Thyroid gland (tissue), 4 donors: ENCODE measurements at regions not wholly inside any gene's neighbourhood (a gene's known extent, or its start where the extent isn't known, plus 50 kb on each side); places are given as distances from the start of the nearest gene placed in this dataset.

ENCODE experiments used
- DNase-seq, 2 donors: peaks; one replicate each; pipeline ENCODE4 v3.0.0-alpha.2; 2019
- H3K27ac ChIP-seq, 3 donors: fragments of 200-600 bp; sonication (generic); 1 replicate in 2 of 3; 2 replicates in 1 of 3; pipeline ENCODE4 v1.5.1; 2016 to 2019; ENCODE audit warnings: mild to moderate bottlenecking in 1 of 3, moderate library complexity in 1 of 3
- H3K27me3 ChIP-seq: fragments of 200-600 bp; sonication (generic); one replicate; pipeline ENCODE4 v1.5.1; 2019
- H3K36me3 ChIP-seq, 2 donors: fragments of 200-600 bp; sonication (generic); one replicate each; pipeline ENCODE4 v1.5.1; 2016 to 2019
- H3K4me1 ChIP-seq, 2 donors: fragments of 200-600 bp; sonication (generic); one replicate each; pipeline ENCODE4 v1.5.1; 2017 to 2019
- H3K4me3 ChIP-seq, 3 donors: fragments of 200-600 bp; sonication (generic); replicated peaks in 1 of 3; 1 replicate in 2 of 3; 2 replicates in 1 of 3; pipeline ENCODE4 v1.5.1; 2016; ENCODE audit warnings: mild to moderate bottlenecking in 1 of 3
- H3K9me3 ChIP-seq: fragments of 200-600 bp; sonication (generic); one replicate; pipeline ENCODE4 v1.5.1; 2017
- POLR2A ChIP-seq, 2 donors: fragments of 450-650 bp; IDR thresholded peaks; one replicate each; pipeline ENCODE4 v1.6.1; 2017; ENCODE audit warnings: antibody characterized with exemption in 2 of 2, mild to moderate bottlenecking in 2 of 2, moderate library complexity in 1 of 2
- WGBS, 2 donors: methylation state at CpG; one replicate each; pipeline ENCODE4 v1.1.5; 2017; 5-methylcytosine and 5-hydroxymethylcytosine counted together
- intact Hi-C: fragments of 100-400 bp; cut with DNase I; formaldehyde crosslinking; loops from one replicate; pipeline ENCODE4 v1.15.1; 2023
- TF ChIP-seq, protein P1 (sequence below), 6 experiments: fragments of 200-600 bp in 3 of 6; fragments of 450-650 bp in 3 of 6; sonication (generic) in 3 of 6; IDR thresholded peaks; one replicate each; pipeline ENCODE4 v1.5.1; 2016 to 2019; ENCODE audit warnings: antibody characterized with exemption in 6 of 6, mild to moderate bottlenecking in 2 of 6, inconsistent platforms in 1 of 6, moderate library complexity in 1 of 6

DNA sequence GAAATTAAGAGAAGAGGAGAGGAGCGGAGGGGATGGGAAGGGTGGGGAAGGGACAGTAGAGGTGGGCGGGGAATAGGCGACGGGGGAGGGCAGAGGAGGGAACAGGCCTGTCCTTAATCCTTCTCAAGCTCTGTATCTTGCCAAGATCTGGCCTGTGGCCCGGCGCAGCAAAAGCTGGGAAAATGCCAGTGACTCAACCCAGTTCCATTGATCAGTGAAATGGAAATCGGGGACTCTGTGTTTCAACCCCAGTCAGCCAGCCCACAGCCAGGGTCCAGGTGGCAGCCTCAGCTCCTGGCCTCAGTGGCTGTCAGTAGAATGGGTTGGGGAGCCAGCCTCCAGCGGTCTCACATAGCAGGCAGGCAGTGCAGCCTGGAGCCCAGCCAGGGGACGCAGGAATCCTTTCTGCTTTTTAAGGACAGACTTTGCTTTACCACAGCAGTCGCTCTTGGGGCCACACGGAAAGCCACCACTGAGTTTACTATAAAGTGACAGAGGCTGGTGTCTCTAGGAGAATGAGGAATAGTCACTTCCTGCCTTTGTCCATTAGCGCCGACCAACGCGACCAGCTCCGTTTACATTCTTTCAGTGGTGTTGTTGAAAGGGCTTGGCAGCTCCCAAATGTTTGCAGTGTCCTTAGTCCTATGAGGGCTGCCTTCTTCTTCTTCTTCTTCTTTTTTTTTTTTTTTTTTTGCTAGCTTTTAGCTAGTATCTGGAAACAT lies 128.0 kb downstream of the RIN2 start:
- no peaks in the 10 kb centered on the region for H3K36me3 ChIP-seq
- no peak overlapping the region for H3K4me3 ChIP-seq
- 15 to 23% methylated on average over 15 to 16 of the region's 16 CpGs for WGBS, 2 donors
- H3K4me1 ChIP-seq = peaks cover 58 to 62% of the 10 kb centered on the region in 2 donors
- H3K9me3 ChIP-seq = no peaks in the 10 kb centered on the region
- intact Hi-C loops = loop anchor here (10.0 kb wide), 1 partner anchor 109 kb away; no protein-coding TSS in a partner anchor
- H3K27ac ChIP-seq = peak overlapping the region; percentile 59 to 88 (median 87)
- H3K27me3 ChIP-seq = no peaks in the 10 kb centered on the region
- DNase-seq = peak; percentile 83 to 84
- TF ChIP-seq, protein P1, sequence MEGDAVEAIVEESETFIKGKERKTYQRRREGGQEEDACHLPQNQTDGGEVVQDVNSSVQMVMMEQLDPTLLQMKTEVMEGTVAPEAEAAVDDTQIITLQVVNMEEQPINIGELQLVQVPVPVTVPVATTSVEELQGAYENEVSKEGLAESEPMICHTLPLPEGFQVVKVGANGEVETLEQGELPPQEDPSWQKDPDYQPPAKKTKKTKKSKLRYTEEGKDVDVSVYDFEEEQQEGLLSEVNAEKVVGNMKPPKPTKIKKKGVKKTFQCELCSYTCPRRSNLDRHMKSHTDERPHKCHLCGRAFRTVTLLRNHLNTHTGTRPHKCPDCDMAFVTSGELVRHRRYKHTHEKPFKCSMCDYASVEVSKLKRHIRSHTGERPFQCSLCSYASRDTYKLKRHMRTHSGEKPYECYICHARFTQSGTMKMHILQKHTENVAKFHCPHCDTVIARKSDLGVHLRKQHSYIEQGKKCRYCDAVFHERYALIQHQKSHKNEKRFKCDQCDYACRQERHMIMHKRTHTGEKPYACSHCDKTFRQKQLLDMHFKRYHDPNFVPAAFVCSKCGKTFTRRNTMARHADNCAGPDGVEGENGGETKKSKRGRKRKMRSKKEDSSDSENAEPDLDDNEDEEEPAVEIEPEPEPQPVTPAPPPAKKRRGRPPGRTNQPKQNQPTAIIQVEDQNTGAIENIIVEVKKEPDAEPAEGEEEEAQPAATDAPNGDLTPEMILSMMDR (IDR thresholded peaks at IDR 0.05) = peak in 1 of 6 experiments; percentile 8
- no peak for TF ChIP-seq POLR2A (IDR thresholded peaks at IDR 0.05)

DNA sequence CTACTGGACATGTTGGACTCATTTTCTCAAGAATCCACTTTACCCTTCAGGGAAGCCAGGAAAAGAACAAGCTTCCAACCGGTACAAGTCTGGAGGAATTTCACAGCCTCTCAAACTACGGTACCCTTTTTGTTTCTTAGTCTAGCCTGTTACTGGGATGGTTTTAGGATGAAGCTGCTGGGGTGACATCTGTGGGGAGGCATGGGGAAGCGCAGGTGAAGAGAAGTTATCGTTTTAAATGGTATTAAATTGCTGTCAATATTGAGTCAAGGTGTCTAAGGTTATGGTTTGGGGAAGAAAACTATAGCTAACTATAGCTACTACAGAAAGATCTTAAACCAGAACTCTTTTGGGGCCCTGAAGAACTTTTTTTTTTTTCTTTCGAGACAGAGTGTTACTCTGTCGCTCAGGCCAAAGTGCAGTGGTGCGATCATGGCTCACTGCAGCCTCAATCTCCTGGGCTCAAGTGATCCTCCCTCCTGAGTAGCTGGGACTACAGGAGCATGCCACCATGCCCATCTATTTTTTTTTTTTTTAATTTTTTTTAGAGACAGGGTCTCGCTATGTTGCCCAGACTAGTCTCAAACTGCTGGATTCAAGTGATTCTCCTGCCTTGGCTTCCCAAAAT lies 128.7 kb downstream of the RIN2 start:
- peak; percentile 41 to 58 for DNase-seq
- peaks cover 61 to 62% of the 10 kb centered on the region in 2 donors for H3K4me1 ChIP-seq
- no peak for TF ChIP-seq POLR2A (IDR thresholded peaks at IDR 0.05)
- TF ChIP-seq, protein P1 (IDR thresholded peaks at IDR 0.05) = no peak
- H3K27me3 ChIP-seq = no peaks in the 10 kb centered on the region
- intact Hi-C loops = loop anchor here (10.0 kb wide), 1 partner anchor 108 kb away; no protein-coding TSS in a partner anchor
- H3K4me3 ChIP-seq = no peak overlapping the region
- H3K36me3 ChIP-seq = no peaks in the 10 kb centered on the region
- WGBS, 2 donors = 52 to 56% methylated on average over 8 of the region's 8 CpGs
- no peaks in the 10 kb centered on the region for H3K9me3 ChIP-seq
- peak overlapping the region; percentile 59 to 88 (median 87) for H3K27ac ChIP-seq

DNA sequence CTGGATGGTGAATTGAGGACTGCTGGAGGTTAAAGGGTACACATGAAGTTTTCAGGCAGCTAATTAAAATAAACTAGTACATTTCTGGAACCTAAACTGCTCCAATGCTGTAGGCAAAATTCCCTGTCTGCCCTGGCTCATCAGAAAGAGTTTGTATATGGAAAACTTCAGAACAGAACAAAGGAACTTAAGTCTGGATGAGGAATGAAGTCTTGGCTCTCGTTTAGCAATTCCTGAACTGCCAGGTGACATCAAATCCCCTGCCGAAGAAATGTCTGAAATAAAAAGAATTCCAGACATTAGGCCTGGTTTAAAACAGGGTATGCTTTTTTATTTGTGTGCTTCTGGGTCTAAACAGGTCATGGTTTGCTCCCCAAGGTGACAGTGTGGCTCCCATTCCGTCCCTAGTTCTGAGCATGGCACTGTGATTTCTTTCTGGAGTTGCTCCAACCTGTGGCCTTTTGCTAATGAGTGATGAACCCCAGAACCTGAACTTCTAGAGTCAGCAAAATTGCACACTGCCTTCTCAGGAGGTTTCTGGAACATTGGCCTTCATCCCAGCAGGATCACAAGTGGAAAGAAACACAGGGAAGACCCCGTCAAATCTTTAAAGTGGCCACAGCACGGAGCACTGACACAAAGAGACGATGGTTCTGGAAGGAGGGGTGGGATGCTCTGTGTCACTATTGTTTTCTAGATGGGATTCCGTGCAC lies 129.4 kb upstream of the NAA20 start:
- Histone ChIP-seq H3K36me3 (no peaks in the 10 kb centered on the region), H3K27ac (peak overlapping the region; percentile 59 to 88 (median 87)), H3K4me1 (peaks cover 61 to 62% of the 10 kb centered on the region in 2 donors), H3K9me3 (no peaks in the 10 kb centered on the region), H3K4me3 (no peak overlapping the region), H3K27me3 (no peaks in the 10 kb centered on the region)
- DNase-seq = peak in 1 of 2 donors; percentile 10
- 42 to 57% methylated on average over 7 of the region's 7 CpGs for WGBS, 2 donors
- TF ChIP-seq, protein P1 (IDR thresholded peaks at IDR 0.05) = no peak
- no peak for TF ChIP-seq POLR2A (IDR thresholded peaks at IDR 0.05)
- intact Hi-C loops = loop anchor here (10.0 kb wide), 1 partner anchor 107 kb away; no protein-coding TSS in a partner anchor

DNA sequence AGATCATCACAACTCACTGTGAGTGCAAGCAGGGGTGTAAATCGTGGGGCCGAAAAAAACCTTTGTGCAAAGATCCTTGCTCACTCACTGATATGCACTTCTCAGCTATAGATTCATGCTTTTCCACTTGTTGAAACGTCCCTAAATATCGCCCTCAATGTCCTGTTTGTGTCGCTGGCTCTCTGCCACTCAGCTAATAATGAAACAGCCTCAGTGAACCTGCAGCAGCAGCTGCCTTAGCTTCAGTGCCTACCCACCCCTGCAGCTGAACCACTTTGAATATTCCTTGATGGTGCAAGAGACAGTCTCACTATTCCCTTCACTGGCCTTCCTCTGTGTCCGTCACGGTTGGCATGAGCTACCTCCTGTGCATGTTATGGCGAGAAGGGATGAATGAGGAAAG lies 128.9 kb upstream of the NAA20 start:
- peak; percentile 51 to 67 for DNase-seq
- 40 to 44% methylated on average over 8 of the region's 8 CpGs for WGBS, 2 donors

More for the DNA sequence above, 128.9 kb upstream of the NAA20 start:
- Histone ChIP-seq H3K36me3 (no peaks in the 10 kb centered on the region), H3K27me3 (no peaks in the 10 kb centered on the region), H3K4me1 (peaks cover 61 to 62% of the 10 kb centered on the region in 2 donors), H3K4me3 (no peak overlapping the region), H3K27ac (peak overlapping the region; percentile 81 to 88 (median 87)), H3K9me3 (no peaks in the 10 kb centered on the region)
- intact Hi-C loops = loop anchor here (10.0 kb wide), 1 partner anchor 107 kb away; no protein-coding TSS in a partner anchor
- TF ChIP-seq, protein P1 (IDR thresholded peaks at IDR 0.05) = no peak
- no peak for TF ChIP-seq POLR2A (IDR thresholded peaks at IDR 0.05)
